GM18909 (cell line): ENCODE measurements at regions not wholly inside any gene's neighbourhood (a gene's known extent, or its start where the extent isn't known, plus 50 kb on each side); places are given as distances from the start of the nearest gene placed in this dataset.

Experiments
- ATAC-seq: cut with Tn5 transposase; IDR thresholded peaks from one replicate; pipeline ENCODE4 v1.9.1; 2021; ENCODE audit warnings: mild to moderate bottlenecking; ENCODE audit not compliant: unreplicated experiment, poor library complexity

GRCh38 chr9:121568343-121569265 is 69.0 kb upstream of the GGTA1 start:
- ATAC-seq: no peak

DNA sequence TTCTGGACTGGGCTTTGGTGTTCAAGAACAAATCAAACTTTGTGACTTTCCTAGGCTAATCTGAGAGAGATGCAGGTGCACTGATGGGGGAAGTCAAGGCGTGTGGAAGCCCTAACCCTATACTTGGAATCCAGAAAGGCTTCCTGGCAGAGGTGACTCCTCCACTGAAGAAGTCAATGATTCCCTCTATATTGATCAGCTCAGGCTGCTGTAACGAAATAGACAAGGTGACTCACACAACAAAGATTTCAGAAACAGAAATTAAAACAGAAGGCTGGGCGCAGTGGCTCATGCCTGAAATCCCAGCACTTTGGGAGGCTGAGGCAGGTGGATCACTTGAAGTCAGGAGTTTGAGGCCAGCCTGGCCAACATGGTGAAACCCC is 69.6 kb upstream of the GGTA1 start:
- no peak for ATAC-seq

- no peak for ATAC-seq
Measured at GRCh38 chr9:121572581-121572980, 72.9 kb upstream of the GGTA1 start.

DNA sequence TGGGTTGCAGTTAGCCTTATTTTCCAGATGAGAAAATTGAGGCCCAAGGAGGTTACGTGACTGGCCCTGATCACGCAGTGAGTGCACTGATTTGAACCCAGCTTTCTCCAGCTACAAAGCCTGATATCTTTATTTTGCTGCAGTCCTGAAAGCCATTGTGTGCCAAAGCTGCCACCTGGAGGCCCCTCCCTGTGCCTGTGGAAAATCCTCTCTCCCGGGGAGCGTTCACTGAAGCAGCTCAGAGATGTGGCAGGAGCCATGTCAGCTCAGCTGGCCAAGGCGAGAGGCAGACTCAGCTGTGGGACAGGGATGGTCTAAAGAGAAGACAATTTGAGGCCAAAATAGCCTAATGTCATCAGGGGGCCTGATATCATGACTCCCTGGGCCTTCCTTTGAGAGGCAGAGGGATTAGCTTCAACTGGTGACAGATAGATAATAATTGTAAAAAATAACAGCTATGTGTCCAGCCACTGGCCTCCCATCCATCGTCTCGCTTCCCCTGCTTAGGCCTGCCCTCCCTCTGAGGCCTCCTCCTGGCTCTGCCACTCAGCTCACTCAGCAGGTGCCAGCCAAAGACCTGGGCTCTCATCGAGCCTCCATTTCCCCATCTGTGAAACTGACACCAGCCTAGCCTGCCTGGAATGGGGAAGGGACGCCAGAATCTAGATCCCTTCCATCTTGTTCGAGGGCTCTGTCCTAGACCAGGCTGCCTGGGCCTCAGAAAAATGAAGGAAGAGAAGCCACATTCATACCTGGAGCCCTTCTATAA is 74.3 kb upstream of the GGTA1 start:
- ATAC-seq: no peak

GRCh38 chr9:121574774-121575519 is 75.3 kb upstream of the GGTA1 start:
- no peak for ATAC-seq

DNA sequence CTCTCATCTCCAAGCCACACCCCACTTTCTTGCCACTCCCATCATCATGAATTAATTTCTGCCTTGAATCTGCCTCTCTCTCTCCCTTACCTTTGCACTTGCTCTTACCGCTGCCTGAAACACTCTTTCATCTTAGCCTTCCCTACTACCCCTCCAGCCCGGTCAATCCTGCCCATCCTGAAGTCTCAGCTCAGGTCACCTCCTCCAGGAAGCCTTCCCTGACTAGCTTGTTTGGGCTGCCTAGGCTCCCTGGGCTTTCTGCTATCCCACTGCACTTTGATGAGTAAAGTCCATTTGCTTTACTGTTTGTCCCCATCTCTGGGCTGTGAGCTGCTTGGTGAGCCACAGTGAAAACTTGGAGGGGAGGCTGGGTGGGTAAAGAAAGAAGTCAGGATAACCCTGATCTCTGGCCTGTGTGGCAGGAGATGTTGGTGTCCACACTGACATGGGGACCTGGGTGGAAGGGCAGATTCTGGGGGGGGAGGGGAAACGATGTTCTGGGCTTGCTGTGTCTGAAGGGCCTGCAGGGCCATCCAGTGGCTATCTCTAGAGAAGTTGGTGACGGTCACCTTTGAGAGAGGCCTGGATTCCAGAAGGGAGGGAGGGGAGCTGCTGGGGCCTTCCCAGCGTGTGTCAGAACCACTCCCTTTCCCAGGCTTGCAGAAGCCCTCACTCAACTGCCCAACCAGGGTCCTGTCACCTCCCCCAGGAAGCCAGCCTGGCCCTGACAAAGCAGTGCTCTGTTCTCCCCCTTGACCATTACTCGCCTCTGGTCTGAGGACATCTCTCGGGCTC is 75.0 kb upstream of the DAB2IP start:
- ATAC-seq: no peak

DNA sequence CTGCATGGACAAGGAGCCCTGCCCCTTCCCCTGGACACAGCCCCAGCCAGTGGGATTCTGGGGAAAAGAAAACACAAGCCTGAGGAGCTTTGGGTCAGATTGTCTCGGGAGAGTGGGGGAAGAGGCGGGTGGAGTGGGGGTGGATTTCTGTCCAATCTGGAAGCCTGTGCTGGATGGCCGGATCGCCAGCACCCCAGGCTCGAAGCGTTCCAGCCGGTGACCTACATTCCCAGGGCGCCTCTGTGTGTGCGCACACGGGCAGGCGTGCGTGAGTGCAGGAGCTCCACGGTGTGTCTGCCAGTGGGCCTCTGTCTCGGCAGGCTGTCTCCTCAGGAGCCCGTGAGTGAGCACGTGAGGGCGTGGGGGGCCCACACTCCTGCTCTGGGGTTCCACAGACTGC is 74.3 kb upstream of the DAB2IP start:
- no peak for ATAC-seq

- no peak for ATAC-seq
Measured at GRCh38 chr9:121577572-121577971, 73.9 kb upstream of the DAB2IP start.

- no peak for ATAC-seq
Measured at GRCh38 chr9:121581786-121582600, 69.4 kb upstream of the DAB2IP start.

GRCh38 chr9:121582641-121583040 is 68.8 kb upstream of the DAB2IP start:
- ATAC-seq: no peak

DNA sequence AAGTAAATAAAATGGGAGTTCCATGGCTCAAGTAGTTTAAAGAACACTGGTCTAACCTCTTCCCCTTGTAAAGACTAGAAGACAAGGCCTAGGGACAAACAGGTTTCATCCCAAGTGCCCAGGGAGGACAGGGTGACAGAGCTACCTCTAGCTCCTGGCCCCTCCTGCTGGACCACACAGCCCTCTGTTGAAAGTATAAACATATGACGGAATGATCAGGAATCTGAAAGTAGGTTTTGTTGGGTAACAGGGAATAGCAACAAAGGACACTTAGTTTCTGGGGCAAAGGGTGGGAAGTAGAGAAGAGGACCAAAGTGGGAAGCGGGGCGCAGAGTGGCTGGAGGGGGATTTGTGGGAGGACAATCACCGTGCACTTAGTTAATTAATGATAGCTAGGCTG is 67.0 kb upstream of the DAB2IP start:
- no peak for ATAC-seq

- ATAC-seq: no peak
Measured at GRCh38 chr9:121587863-121588262, 63.6 kb upstream of the DAB2IP start.

DNA sequence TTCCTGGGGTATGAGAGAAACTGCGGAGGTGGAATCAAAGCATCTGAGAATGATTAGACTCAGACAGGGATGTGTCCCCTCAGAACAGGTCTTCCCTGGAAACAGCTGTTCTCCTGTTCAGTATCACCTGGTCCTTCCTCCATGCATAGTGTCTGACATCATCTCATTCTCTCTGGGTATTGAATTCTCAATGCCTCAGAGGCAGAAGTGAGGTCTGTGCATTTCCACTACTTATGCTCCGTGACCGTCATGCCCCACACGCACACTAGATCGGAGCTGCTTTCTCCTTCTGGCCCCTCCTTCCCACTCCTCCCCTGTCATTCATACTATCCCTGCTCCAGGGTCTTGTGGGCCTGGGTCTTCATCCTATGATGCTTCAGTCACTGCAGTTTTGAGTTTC is 61.4 kb upstream of the DAB2IP start:
- ATAC-seq: no peak

DNA sequence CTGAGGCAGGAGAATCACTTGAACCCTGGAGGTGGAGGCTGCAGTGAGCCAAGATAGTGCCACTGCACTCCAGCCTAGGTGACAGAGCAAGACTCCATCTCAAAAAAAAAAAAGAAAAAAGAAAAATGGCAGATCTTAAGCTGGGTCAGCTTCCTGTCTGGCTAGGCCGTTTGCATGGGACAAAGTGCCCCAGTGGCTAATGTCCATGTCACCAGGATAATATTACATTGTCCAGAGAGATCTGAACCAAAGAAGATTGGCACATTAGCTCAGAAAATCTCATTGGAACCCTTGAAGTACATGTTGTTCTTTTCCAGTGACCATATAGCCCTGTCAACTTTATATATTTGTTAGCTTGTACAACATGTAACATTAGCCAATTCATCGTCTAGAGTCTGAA is 59.2 kb upstream of the DAB2IP start:
- no peak for ATAC-seq

DNA sequence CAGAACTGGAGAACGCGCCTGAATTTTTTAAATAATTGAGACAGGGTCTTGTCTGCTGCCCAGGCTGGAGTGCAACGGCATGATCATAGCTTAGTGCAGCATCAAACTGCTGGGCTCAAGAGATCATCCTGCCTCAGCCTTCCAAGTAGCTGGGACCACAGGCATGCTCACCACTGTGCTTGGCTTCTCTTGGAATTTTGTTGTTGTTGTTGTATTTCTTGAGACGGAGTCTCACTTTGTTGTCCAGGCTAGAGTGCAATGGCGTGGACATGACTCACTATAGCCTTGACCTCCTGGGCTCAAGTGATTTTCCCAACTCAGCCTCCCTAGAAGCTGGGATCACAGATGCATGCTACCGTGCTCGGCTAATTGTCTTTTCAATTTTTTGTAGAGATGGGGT is 58.4 kb upstream of the DAB2IP start:
- ATAC-seq: no peak

DNA sequence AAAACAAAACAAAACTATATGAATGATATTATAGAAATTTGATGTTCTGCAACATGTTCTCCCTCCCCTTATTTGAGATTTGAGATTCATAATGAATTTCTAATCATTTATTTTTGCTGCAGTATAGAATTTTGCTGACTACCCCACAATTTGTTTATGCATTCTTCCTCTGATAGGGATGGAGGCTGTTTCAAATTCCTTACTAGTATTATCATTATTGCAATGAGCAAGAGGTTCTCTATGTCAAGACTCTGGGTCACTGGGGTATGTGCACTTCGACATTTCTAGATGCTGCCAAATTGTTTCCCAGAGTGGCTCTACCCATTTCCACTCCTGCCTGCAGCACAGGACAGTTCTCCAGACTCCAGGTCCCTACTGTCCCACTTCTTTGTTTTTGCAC is 54.9 kb upstream of the DAB2IP start:
- ATAC-seq: no peak

GRCh38 chr9:121597698-121598166 is 53.7 kb upstream of the DAB2IP start:
- no peak for ATAC-seq

- ATAC-seq: no peak
Measured at GRCh38 chr9:121598167-121598964, 53.1 kb upstream of the DAB2IP start.
